ENCODE measurements at regions not wholly inside any gene's neighbourhood (a gene's known extent, or its start where the extent isn't known, plus 50 kb on each side); places are given as distances from the start of the nearest gene placed in this dataset.
A peak's percentile ranks its signal among the peaks of the same experiment; 100 is the strongest.

GRCh38 chr16:79728048-79728922 is 127.7 kb upstream of the MAF start:
- no peak for DNase-seq

GRCh38 chr16:79726902-79727301 is 126.4 kb upstream of the MAF start:
- DNase-seq, result no peak

DNA sequence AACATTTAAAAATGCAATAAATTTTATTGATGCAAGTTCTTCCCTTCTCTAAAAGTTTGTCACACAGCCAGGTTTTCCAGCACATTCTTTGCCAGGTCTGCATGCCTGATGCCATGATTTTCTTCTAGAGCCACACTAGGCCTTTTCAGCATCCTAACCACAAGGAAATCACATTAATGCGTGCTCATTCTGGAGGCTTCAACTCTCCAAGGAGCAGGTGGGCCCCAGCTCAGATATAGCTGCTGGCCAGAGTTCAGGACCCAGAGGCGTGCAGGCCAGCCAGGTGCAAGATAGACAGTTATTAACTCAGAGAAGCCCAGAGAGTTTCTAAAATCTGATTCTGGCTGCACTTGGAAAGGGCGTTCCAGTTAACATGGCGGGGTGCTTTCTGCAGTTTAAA is 124.5 kb upstream of the MAF start:
- no peak for DNase-seq

GRCh38 chr16:79723583-79724168 is 123.1 kb upstream of the MAF start:
- peak; percentile 53 for DNase-seq

- DNase-seq, result no peak
Observed at GRCh38 chr16:79721270-79721669, 120.7 kb upstream of the MAF start.

- peak; percentile 93 for DNase-seq
Observed at GRCh38 chr16:79717333-79718137, 117.0 kb upstream of the MAF start.

GRCh38 chr16:79716645-79717332 is 116.3 kb upstream of the MAF start:
- no peak for DNase-seq

GRCh38 chr16:79715061-79715460 is 114.5 kb upstream of the MAF start:
- DNase-seq, result no peak

DNA sequence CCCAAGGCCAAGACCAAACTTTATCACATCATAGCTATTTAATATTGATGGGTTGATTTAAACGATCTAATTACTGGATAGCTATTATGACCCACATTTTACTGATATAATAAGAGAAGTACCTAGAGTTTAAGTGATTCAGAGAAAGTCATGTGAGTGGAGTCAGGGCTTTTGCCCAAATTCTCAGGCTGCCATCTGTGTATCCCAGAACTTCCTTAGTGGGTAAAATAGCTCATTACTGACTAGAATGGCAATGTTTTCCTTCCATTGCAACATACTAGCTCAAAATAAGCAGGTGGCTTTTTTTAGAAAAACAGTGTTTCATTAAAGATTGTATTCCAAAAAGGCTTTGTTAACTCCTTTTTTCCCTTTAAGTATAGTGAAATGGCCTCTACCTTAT is 113.9 kb upstream of the MAF start:
- no peak for DNase-seq

GRCh38 chr16:79713609-79714309 is 113.2 kb upstream of the MAF start:
- no peak for DNase-seq

DNA sequence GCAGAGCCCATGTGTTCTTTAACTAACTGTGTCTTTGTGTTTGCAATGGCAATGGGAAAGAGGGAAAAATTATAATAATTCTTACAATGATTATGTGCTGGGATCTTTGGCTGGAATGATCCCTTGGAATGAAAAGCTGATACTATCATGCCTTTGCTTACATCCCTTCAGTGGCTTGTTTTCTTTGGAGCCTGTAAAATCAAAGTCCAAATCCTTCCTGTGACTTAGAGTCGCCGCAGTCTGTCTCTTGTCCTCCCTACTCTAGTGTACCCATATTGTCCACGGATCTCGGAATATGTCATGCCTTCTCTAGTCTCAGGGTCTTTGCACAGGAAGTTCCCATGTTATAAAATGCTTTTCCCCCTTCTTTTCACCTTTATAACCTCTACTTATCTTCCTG is 111.7 kb upstream of the MAF start:
- no peak for DNase-seq

GRCh38 chr16:79707876-79708275 is 107.3 kb upstream of the MAF start:
- peak; percentile 54 for DNase-seq

GRCh38 chr16:79703066-79703465 is 102.5 kb upstream of the MAF start:
- no peak for DNase-seq

GRCh38 chr16:79698341-79698753 is 97.8 kb upstream of the MAF start:
- DNase-seq, result no peak

DNA sequence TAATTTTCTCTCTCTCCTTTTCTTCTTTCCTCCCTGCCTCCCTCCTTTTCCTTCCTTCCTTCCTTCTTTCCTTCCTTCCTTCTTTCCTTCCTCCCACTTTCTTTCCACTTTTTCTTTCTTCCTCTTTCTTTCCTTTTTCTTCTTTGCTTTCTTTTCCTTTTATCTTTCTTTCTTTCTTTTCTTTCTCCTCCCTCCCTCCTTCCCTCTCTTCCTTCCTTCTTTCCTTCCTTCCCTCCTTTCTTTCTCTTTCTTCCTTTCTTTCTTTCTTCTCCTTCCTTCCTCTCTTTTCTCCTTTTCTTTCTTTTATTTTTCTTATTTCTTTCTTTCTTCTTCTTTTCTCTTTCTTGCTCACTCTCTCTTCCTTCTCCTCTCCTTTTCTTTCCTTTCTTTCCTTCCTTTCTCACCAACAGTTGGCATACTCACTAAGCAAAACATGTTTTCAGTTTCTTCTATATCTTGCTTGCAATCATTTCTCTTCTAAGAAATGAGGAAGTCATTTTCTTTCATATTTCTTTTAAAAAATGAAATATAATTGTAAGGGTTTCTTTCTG is 97.1 kb upstream of the MAF start:
- no peak for DNase-seq

GRCh38 chr16:79691007-79691406 is 90.5 kb upstream of the MAF start:
- DNase-seq, result peak; percentile 59

DNA sequence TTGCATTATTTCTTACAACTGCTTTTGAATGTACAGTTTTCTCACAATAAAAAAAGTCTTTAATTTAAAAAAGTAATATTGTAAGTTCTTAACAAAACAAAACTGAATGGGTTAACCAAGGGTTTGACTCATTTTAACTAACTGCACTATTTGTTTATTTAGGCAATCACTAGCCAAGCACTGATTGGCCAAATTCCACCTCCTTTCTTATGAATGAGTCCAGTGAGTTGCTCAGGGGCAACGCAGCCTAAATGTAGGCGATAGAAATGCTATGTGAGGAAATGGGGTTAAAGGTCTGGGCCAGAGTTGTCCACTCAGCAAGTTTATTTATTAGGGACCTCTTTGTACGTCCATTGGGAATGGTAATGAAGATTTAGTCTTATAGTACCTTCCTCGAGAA is 89.6 kb upstream of the MAF start:
- no peak for DNase-seq

GRCh38 chr16:79687249-79688130 is 87.0 kb upstream of the MAF start:
- DNase-seq, result no peak

- DNase-seq, result no peak
Observed at GRCh38 chr16:79685871-79686270, 85.3 kb upstream of the MAF start.

- DNase-seq, result no peak
Observed at GRCh38 chr16:79679334-79679733, 78.8 kb upstream of the MAF start.

Data from islet precursor cell (in vitro differentiated cells).